ENCODE measurements at regions not wholly inside any gene's neighbourhood (a gene's known extent, or its start where the extent isn't known, plus 50 kb on each side); places are given as distances from the start of the nearest gene placed in this dataset.

GRCh38 chr9:118567861-118568260, 801.4 kb downstream of the BRINP1 start:
- no peak for TF ChIP-seq HDAC2 (IDR thresholded peaks at IDR 0.05)
- TF ChIP-seq BHLHE40 (IDR thresholded peaks at IDR 0.05; ENCODE audit: borderline replicate concordance in 1 of 2, low read depth in 2 of 2, low read length in 1 of 2) = no peak
- TF ChIP-seq, protein P1, sequence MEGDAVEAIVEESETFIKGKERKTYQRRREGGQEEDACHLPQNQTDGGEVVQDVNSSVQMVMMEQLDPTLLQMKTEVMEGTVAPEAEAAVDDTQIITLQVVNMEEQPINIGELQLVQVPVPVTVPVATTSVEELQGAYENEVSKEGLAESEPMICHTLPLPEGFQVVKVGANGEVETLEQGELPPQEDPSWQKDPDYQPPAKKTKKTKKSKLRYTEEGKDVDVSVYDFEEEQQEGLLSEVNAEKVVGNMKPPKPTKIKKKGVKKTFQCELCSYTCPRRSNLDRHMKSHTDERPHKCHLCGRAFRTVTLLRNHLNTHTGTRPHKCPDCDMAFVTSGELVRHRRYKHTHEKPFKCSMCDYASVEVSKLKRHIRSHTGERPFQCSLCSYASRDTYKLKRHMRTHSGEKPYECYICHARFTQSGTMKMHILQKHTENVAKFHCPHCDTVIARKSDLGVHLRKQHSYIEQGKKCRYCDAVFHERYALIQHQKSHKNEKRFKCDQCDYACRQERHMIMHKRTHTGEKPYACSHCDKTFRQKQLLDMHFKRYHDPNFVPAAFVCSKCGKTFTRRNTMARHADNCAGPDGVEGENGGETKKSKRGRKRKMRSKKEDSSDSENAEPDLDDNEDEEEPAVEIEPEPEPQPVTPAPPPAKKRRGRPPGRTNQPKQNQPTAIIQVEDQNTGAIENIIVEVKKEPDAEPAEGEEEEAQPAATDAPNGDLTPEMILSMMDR (IDR thresholded peaks at IDR 0.05 in 2 of 3, conservative IDR thresholded peaks at IDR 0.05 in 1 of 3; ENCODE audit: control insufficient read depth in 2 of 3, extremely low read depth in 1 of 3, insufficient read depth in 1 of 3, low read depth in 3 of 3, low read length in 3 of 3) = no peak
- TF ChIP-seq CEBPB (IDR thresholded peaks at IDR 0.05; ENCODE audit: borderline replicate concordance in 1 of 2, low read depth in 2 of 2, low read length in 2 of 2) = no peak
- TF ChIP-seq PRDM15 (CRISPR knock-in tag; IDR thresholded peaks at IDR 0.05) = no peak
- TF ChIP-seq SPI1 (IDR thresholded peaks at IDR 0.05; ENCODE audit: borderline replicate concordance, insufficient read depth, low read depth, low read length) = no peak
- TF ChIP-seq CBFB (IDR thresholded peaks at IDR 0.05; ENCODE audit: low read depth) = no peak

Data from GM12878 (cell line).